GM12892 (cell line): ENCODE measurements at regions not wholly inside any gene's neighbourhood (a gene's known extent, or its start where the extent isn't known, plus 50 kb on each side); places are given as distances from the start of the nearest gene placed in this dataset.

Experiments
- POLR2A ChIP-seq: IDR thresholded peaks from 2 replicates; pipeline ENCODE4 v1.6.1; 2011; ENCODE audit warnings: low read depth, low read length, control low read depth
- TAF1 ChIP-seq: IDR thresholded peaks from 2 replicates; pipeline ENCODE4 v1.6.1; 2011; ENCODE audit warnings: low read depth, mild to moderate bottlenecking, control low read depth, low read length, borderline replicate concordance

DNA sequence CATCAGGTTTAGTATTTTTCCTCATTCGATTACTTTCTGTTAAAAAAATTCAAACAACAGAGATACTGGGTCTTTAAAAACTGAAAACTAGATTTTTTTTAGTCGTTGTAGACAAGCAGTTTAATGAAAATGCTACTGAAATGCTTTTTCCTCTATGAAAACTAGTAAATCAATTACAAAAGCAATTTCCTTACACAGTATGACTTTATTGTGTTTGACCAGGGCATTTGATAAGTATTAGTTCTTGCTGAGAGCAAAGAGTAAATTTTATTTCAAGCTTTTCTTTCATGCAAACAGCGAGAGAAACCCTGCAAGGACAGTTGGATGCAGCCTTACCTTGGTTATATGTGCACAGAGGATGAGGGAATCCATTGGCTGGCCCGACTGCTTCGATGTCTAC, 308.5 kb downstream of the MAT2B start:
- no peak for TF ChIP-seq TAF1
- TF ChIP-seq POLR2A, result no peak
